CD4-positive, alpha-beta T cell treated with Interleukin-6 for 4 hours (primary cell): ENCODE measurements at regions not wholly inside any gene's neighbourhood (a gene's known extent, or its start where the extent isn't known, plus 50 kb on each side); places are given as distances from the start of the nearest gene placed in this dataset.
A peak's percentile ranks its signal among the peaks of the same experiment; 100 is the strongest.
"Not testable (repeated sequence)": the region's sequence is repeated elsewhere in the genome, so short reads cannot be mapped to it uniquely, and the experiment has no call there.

Source experiments
- DNase-seq: peaks from one replicate; pipeline ENCODE4 v3.0.0-alpha.2; 2020; ENCODE audit warnings: mixed read lengths

DNA sequence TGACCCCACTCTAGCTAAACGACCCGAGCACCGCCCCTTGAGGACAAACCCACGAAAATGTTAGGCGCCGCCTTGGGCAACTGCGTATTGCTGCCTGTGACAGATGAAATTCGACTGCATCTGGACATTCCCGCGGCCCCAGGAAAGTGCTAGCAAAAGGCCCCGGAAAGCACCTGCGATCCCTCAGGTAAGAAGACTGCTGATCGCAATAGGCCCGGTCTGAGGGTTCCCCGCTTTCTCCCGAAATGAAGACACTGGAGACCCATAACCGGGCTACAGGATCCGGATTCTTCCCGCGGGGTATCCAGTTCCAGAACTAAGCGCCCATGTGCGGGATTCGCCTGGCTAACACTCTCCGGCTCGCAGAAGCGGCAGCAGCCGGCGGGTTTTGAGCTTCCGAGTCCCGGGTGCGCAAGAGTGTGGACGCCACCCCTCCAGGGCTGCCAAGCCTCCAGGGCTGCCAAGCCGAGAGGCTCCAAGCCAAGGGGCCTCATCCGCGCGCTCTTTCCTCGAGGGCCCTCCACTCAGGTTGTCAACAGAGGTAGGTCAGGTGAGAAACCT is 157.9 kb upstream of the NBPF11 start:
- DNase-seq, result no peak

DNA sequence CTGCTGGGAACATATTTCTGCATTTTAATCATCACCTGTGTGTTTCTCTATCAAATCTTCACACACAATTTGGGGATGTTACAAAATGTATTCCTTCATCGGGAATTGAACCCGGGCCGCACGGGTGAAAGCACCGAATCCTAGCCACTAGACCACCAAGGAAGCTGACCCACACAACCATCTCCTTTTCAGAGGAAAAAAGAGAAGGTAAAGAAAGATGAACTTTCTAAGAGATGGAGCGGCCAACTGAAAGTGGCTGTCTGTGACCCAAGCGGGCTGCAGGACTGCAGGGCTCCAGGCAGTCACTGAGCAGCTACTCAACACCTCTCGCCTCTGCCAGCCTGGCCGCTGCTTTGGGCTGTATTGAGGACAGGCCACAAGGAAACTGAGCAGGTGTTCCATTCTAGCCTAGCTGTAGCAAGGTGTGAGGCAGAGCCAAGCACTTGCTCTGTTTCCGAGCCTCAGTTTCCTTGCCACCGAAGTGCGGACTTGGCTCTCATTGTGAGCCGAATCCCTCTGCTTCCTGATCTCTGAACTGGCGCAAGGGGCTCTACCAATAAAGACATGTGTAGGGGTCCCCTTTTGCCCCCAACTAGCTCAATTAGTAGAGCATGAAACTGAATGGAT is 156.9 kb upstream of the NBPF11 start:
- DNase-seq, result no peak

DNA sequence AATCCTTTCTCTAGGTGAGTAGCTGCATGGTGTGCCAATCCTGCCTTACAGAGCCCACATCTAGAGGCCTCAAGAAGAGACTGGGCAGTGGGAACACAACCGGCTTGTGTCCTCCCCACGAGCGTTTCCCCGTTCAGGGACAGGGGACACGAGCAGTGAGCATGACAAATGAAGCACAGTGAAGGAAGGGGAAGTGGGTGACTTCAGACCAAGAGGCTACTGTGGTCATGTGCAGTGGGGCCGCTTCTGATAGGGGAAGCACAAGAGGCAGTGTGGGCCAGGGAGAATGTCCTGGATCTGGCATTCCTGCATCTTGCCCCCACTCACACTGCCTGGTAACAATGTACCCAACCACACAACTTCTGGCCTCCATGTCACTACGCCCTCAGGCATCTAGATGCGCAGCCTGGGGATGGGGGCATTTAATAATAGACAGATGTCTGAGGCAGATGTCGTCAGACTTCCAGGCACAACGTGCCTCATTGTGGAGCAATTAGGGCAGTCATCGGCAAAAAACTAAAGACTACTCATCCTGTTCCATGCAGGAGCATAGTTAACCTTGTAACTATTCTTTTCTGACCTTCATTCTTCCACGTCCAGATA is 155.6 kb upstream of the NBPF11 start:
- DNase-seq, result no peak

DNA sequence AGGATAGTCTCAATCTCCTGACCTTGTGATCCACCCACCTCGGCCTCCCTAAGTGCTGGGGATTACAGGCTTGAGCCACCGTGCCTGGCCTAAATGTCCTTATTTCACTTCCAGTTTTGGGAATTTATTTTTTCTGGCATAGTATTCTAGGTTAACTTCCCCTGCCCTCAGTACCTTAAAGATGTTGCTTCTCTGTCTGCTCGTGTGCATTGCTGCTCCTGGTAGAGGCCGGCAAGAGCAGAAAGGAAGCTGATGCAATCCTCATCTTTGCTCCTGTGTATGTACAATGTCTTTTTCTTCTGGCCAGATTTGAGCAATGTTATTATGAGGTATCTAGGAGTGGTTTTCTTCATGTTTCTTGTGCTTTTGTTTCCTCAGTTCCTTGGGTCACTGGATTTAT is 152.9 kb upstream of the NBPF11 start:
- DNase-seq, result not testable (repeated sequence)

DNA sequence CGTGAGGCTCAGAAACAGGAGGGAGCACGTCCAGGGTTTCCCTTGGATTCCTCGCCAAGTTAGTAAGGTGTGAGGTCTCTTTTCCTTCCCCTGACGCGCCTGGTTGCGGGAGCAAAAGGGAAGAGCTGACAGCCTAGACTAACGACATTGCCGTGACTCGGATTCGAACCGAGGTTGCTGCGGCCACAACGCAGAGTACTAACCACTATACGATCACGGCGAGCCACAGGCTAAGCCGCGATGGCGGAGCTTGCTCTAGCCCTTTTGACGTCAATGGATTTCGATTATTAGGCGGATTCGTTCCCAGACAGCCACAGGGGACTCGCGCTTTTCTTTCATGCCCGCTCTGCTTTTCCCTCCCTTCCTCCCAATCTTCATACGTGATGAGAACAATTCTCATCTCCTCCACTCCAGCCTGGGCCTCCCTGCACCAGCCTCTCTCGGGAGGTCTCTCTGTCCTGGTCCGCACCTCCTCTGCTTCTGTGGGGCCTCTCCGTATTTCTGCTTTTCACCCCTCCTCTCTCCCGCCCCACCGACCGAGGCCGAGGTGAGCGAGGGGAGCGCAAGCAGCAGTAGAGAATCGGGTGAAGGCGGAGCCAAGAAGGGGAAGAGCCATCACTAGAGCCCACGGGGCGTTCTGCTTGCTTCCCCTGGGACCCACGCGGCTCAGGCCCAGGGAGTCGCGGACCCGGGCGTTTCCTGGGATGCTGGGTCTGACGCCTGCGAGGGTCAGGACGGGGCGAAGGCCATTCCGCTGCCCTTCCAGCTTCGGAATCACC is 150.7 kb upstream of the NBPF11 start:
- DNase-seq, result not testable (repeated sequence)

DNA sequence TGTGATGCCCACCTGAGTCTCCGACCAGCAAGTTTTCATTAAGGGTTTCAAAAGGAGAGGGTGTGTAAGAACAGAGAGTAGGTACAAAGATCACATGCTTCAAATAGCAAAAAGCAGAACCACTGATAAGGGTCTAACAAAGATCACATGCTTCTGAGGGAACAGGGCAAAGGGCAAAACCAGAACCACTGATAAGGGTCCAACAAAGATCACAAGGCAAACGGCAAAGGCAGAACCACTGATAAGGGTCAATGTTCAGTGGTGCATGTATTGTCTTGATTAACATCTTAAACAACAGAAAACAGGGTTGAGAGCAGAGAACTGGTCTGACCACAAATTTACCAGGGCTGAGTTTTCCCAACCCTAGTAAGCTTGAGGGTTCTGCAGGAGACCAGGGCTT is 145.8 kb upstream of the NBPF11 start:
- DNase-seq, result not testable (repeated sequence)

DNA sequence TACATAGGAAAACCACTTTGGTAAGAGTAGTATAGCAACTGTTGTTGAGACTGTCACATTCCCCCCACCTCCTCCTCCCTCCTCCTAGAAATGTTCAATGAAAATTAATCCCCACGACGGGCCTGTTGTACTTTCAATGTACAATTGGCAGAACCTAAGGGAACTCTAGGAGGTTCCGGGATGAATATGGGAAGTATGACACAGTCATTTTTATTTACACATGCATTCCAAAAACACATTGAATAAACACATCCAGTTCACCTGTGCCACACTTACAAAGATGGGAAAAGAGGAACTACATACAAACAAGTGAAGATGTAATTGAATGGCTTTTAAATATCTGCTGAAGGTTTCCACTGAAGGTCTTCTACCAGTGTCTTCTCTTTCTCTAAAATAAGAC is 144.4 kb upstream of the NBPF11 start:
- DNase-seq, result no peak

DNA sequence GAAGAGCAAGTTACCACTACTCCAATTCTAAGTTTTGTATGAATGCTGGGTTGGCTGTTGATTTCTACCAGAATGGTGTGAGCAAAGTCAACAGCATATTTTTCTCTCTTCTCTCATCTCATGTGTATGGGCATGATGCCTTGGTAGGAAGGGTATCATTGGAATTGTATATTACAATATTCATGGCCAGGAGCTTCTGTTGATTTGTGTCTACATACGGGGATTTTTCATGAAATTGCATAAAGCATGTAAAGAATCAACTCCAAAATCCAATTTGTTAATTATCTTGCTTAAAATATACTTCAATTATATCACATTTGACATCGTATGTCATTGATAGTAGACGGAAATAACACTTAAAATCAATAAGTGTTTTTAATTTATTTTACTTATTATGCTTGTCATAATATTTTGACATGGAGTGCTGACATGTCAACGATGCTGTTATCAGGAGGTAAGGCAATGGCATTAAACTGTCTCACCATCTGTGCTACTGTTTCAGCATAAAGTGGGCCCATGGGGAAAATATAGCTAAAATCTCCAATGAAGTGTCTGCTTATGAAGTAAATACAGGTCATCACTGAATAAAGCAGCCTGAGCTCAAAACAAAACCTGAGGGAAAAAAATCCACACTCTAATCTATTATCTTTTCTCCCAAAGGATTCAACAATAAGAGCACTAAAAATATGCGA is 142.2 kb upstream of the NBPF11 start:
- no peak for DNase-seq

DNA sequence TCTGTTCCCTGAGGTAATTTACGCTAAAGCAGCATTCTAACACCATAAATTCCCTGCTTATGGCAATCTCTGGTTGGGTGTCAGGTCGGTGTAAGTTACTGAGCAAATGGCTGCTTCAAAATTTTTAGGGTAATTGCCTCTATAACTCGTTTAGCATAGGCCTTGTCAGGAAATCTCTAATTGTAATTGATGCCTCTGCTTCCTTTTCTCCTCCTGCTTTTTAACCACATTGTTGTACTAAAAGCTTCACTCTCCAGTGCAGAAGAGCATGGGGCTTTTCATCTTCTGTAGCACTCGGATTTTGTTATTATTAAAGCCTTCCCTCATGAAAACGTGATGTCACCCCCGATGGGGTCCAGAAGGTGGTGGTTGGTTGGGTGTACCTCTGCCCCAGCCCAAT is 141.6 kb upstream of the NBPF11 start:
- no peak for DNase-seq

DNA sequence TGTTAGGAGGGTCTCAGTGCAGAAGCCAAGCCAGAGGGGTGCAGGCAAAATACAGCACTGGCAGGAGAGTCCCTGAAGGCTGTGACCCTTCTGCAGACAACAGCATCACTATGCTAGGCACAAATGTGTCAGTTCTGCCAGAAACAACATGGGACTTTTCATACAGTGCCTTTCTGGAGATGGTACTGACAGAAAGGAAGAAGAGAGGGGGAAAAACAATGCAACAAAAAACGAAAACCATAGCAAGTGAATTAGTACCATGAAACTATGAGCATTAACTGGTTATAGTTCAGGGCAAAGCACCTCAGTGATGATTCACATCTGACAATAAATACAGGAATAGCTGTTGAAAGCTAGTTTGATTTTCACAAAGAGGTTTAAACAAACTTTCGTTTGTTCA is 140.8 kb upstream of the NBPF11 start:
- no peak for DNase-seq

DNA sequence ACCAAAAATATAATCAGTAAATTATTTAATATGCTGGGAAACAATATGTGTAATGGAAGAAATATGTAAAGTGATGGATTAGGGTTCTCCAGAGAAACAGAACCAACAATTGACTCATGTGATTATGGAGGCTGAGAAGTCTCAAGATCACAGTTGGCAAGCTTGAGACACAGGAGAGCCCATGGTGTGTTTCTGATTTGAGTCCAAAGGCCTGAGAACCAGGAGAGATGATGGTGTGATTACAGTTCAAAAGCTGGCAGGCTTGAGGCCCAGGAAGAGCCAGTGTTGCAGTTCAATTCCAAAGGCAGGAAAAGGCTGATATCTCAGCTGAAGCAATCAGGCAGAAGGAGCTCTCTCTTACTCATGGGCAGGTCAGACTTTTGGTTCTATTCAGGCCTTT is 138.8 kb upstream of the NBPF11 start:
- no peak for DNase-seq

DNA sequence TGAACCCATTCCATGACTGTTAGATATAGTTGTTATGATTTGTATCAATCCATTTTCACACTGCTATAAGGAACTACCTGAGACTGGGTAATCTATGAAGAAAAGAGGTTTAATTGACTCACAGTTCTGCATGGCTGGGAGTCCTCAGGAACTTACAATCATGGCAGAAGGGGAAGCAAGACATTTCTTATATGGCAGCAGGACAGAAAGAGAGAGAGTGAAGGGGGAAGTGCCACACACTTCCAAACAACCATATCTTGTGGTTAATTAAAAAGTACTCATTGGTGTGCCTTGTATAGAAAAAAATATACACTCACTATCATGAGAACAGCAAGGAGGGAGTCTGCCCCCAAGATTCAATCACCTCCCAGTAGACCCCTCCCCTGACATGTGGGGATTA is 137.6 kb upstream of the NBPF11 start:
- DNase-seq, result no peak

DNA sequence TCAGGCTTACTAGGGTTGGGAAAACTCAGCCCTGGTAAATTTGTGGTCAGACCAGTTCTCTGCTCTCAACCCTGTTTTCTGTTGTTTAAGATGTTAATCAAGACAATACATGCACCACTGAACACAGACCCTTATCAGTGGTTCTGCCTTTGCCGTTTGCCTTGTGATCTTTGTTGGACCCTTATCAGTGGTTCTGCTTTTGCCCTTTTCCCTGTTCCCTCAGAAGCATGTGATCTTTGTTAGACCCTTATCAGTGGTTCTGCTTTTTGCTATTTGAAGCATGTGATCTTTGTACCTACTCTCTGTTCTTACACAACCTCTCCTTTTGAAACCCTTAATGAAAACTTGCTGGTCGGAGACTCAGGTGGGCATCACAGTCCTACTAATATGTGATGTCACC is 133.9 kb upstream of the NBPF11 start:
- DNase-seq, result not testable (repeated sequence)

DNA sequence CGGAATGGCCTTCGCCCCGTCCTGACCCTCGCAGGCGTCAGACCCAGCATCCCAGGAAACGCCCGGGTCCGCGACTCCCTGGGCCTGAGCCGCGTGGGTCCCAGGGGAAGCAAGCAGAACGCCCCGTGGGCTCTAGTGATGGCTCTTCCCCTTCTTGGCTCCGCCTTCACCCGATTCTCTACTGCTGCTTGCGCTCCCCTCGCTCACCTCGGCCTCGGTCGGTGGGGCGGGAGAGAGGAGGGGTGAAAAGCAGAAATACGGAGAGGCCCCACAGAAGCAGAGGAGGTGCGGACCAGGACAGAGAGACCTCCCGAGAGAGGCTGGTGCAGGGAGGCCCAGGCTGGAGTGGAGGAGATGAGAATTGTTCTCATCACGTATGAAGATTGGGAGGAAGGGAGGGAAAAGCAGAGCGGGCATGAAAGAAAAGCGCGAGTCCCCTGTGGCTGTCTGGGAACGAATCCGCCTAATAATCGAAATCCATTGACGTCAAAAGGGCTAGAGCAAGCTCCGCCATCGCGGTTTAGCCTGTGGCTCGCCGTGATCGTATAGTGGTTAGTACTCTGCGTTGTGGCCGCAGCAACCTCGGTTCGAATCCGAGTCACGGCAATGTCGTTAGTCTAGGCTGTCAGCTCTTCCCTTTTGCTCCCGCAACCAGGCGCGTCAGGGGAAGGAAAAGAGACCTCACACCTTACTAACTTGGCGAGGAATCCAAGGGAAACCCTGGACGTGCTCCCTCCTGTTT is 128.9 kb upstream of the NBPF11 start:
- not testable (repeated sequence) for DNase-seq

DNA sequence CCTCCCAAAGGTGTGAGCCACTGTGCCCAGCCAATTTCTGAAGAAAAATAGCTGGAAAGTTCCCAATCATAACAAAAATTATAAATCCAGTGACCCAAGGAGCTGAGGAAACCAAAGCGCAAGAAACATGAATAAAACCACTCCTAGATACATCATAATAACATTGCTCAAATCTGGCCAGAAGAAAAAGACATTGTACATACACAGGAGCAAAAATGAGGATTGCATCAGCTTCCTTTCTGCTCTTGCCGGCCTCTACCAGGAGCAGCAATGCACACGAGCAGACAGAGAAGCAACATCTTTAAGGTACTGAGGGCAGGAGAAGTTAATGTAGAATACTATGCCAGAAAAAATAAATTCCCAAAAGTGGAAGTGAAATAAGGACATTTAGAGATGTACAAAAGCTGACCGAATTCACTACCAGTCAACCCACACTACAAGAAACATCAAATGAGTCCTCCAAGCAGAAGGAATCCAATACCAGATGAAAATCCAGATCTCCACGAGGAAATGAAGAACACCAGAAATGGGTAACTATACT is 127.0 kb upstream of the NBPF11 start:
- DNase-seq, result not testable (repeated sequence)

DNA sequence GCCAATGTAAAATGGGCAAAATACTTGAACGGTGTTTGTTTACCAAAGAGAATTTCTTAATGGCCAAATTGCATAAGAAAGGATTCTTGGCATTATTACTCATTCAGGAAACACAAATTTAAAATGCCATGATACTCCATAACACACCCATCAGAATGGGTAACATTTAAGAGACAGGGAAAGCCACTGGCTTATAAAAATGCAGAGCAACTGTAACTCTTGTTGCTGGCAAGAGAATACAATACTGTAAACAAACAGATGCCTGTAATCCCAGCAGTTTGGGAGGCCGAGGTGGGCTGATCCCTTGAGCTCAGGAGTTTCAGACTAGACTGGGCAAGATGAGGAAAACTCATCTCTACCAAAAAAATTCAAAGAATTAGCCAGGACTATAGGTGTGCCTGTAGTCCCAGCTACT is 125.8 kb upstream of the NBPF11 start:
- not testable (repeated sequence) for DNase-seq

DNA sequence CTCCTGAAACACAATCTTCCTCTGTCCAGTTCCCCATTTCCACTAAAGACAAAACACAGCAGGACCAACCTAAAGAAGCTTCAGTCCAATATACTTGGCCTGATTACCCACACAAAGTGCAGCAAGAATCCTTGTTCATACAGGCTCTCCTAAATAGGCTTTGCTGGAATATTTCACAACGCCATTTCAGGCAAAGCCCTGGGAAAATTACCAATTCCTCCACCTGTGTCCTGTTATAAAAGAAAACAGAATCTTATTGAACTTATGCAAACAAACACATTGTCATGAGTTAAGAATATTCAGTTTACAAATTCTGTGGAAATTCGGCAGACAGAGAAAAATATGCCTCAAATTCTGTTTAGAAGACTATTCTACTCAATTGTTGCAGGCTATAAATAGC is 115.0 kb upstream of the NBPF11 start:
- DNase-seq, result not testable (repeated sequence)

DNA sequence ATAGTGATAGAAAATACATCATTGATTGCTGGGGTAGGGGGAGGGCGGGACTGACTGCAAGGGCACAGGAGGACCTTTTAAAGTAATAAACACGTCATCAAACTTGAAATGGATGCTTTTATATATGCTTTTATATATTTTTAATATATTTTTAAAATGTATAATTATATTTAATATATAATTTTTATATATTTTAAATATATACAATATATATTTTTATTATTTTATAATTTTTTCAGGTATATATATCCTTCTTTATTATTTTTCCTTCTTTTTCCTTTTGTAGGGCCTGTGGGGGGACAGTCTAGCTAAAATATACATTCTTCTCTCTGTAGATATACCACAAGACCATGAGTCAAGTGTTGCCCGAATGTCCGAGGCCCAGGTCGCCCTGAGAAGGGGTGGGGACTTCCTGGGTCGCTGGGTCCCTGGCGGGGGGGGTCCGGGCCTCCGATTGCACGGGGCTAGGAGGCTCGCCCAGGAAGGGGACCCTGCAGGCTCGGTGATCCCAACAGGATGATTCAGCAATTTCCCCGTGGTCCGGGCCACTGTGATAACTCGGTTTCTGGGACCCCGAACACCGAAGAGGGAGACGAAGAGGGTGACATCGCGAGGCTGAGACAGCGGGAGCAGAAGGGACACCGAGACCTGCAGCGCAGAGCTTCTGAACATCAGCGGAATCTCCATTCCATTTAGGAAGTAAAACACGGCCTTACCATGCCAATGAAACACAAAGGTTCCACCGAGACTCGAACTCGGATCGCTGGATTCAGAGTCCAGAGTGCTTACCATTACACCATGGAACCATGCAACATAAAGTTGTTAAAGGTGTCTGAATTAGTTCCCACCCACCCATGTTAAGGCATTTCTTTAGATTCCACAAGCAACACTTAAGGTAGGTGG is 112.5 kb upstream of the NBPF11 start:
- DNase-seq, result no peak

DNA sequence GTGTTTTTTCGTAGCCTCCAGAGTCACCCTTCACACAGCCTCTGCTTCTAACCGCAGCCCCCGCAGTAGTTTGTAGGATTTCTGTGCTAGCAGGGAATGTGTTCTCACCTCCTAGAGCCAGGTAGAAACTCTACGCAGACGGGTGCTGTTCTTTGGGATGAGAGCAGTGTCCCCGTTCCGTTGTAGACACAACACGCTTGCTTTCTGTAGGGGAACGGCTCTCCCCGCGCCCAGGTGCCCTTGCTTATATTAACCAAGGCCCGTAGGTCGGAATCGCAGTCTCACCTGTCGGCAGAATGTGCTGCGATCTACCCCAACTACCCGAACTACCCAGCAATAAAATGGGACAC is 111.8 kb upstream of the NBPF11 start:
- peak; percentile 10 for DNase-seq

DNA sequence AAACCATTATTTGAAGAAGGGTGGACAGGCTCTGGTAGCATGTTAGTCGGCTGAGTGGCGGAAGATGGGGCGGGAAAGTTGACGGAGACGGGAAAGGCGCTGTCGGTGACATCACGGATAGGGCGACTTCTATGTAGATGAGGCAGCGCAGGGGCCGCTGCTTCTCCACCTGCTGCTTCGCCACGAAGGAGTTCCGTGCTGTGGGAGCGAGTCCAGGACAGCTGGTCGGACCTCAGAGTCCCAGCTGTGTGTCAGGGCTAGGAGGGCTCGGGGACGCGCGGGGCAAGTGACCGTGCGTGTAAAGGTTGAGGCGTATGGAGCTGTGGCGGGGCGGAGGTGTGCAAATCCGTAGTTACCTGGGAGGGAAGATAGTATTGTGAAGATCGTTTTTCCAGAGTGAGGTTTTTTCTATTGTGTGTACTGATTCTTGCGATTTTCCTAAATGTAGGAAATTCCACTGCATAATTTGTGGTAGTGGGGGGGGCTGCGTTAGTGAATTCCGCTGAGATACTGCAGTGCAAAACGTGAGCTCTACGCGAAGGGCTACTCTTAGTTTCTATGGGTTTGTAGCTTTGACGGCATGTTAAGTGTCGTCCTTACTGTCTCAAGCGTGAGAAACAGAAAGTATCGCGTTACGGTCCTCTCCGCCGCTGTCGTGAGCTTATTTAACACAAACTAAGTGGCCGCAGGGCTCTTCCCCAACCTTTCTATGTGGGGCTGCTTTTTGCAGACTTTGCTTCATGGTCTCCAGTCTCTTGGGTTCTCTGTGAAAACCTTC is 111.2 kb upstream of the NBPF11 start:
- DNase-seq, result peak; percentile 44
